H1 (cell line): ENCODE measurements at regions not wholly inside any gene's neighbourhood (a gene's known extent, or its start where the extent isn't known, plus 50 kb on each side); places are given as distances from the start of the nearest gene placed in this dataset.

ENCODE experiments used
- CTCF ChIA-PET: fragments of 300-600 bp; sonication (Branson Sonifier 250); formaldehyde crosslinking; loops from one replicate; lab custom pipeline; 2021; ENCODE audit not compliant: partially characterized antibody; lab: Charles Lee
- POLR2A ChIA-PET: fragments of 300-600 bp; sonication (Branson Sonifier 250); formaldehyde crosslinking; loops from one replicate; lab custom pipeline; 2021; ENCODE audit warnings: inconsistent platforms; ENCODE audit not compliant: partially characterized antibody; lab: Charles Lee
- DNase-seq, 2 experiments: peaks; one replicate each; pipeline versions ENCODE4 v3.0.0 to v3.0.0-alpha.2; 2010 to 2022; ENCODE audit warnings: low spot score in 2 of 2, low read depth in 1 of 2, mixed read lengths in 1 of 2
- FAIRE-seq: peaks from 2 replicates; lab custom pipeline; 2011; peaks lifted over from hg19 to GRCh38; lab: Jason Lieb, UNC
- H2AFZ ChIP-seq: 2 replicates; pipeline ENCODE4 v1.8.1; 2012; ENCODE audit warnings: low read length, inconsistent platforms
- H2AK5ac ChIP-seq: 2 replicates; pipeline ENCODE4 v1.6.1; 2013; ENCODE audit warnings: low read depth, low read length
- H2BK120ac ChIP-seq: replicated peaks from 2 replicates; pipeline ENCODE3; 2013; ENCODE audit warnings: low read depth, low read length, inconsistent platforms
- H2BK12ac ChIP-seq: 2 replicates; pipeline ENCODE4 v1.6.1; 2013; ENCODE audit warnings: low read depth, low read length
- H2BK15ac ChIP-seq: 2 replicates; pipeline ENCODE4 v1.6.1; 2013; ENCODE audit warnings: low read length
- H2BK20ac ChIP-seq: 2 replicates; pipeline ENCODE4 v1.6.1; 2013; ENCODE audit warnings: low read length
- H2BK5ac ChIP-seq: 2 replicates; pipeline ENCODE4 v1.6.1; 2013; ENCODE audit warnings: low read depth, low read length
- H3K14ac ChIP-seq: 2 replicates; pipeline ENCODE4 v1.6.1; 2013; ENCODE audit warnings: inconsistent platforms; ENCODE audit not compliant: insufficient read length
- H3K18ac ChIP-seq: 2 replicates; pipeline ENCODE4 v1.6.1; 2013; ENCODE audit warnings: low read length; ENCODE audit errors: extremely low read depth
- H3K23ac ChIP-seq: 2 replicates; pipeline ENCODE4 v1.6.1; 2013; ENCODE audit warnings: inconsistent platforms; ENCODE audit not compliant: insufficient read length
- H3K23me2 ChIP-seq: 2 replicates; pipeline ENCODE4 v1.6.1; 2013; ENCODE audit warnings: low read depth, low read length
- H3K27ac ChIP-seq: 2 replicates; pipeline ENCODE4 v1.6.1; 2011; ENCODE audit warnings: low read depth, low read length, inconsistent platforms
- H3K27me3 ChIP-seq, 4 experiments: replicated peaks in 1 of 4; 1 replicate in 1 of 4; 2 replicates in 3 of 4; pipeline versions ENCODE4 v1.6.1 to v1.8.1; 2011 to 2013; ENCODE audit warnings: low read length in 3 of 4, mild to moderate bottlenecking in 3 of 4, inconsistent platforms in 2 of 4, mixed read lengths in 2 of 4, moderate library complexity in 1 of 4; ENCODE audit not compliant: control insufficient read depth in 3 of 4, insufficient read depth in 3 of 4; ENCODE audit errors: extremely low read depth in 1 of 4
- H3K36me3 ChIP-seq, 4 experiments: 2 replicates each; pipeline versions ENCODE4 v1.6.1 to v1.8.1; 2011 to 2013; ENCODE audit warnings: mild to moderate bottlenecking in 4 of 4, low read length in 3 of 4, moderate library complexity in 2 of 4, control low read depth in 1 of 4, inconsistent platforms in 1 of 4; ENCODE audit not compliant: insufficient read depth in 4 of 4, control insufficient read depth in 2 of 4
- H3K4ac ChIP-seq: replicated peaks from 2 replicates; pipeline ENCODE3; 2013; ENCODE audit warnings: low read length, low read depth, mixed read lengths, inconsistent platforms; ENCODE audit not compliant: insufficient read length
- H3K4me1 ChIP-seq, 4 experiments: replicated peaks in 1 of 4; 1 replicate in 1 of 4; 2 replicates in 3 of 4; pipeline versions ENCODE4 v1.6.1 to v1.8.1; 2011 to 2013; ENCODE audit warnings: low read length in 3 of 4, inconsistent platforms in 2 of 4, mixed read lengths in 1 of 4; ENCODE audit not compliant: insufficient read depth in 4 of 4, control insufficient read depth in 3 of 4
- H3K4me2 ChIP-seq, 2 experiments: 2 replicates each; pipeline versions ENCODE4 v1.6.1 to v1.8.1; 2011 to 2013; ENCODE audit warnings: low read depth in 2 of 2, low read length in 2 of 2, control low read depth in 1 of 2, inconsistent platforms in 1 of 2, mild to moderate bottlenecking in 1 of 2; ENCODE audit not compliant: insufficient read depth in 1 of 2
- H3K4me3 ChIP-seq, 4 experiments: fragments of 200-600, 300-600 bp in 1 of 4; sonication (generic), shearing (Covaris generic), sonication (Bioruptor Twin) in 1 of 4; 2 replicates each; pipeline versions ENCODE4 v1.5.1 to v1.8.1; 2011 to 2016; ENCODE audit warnings: low read length in 4 of 4, low read depth in 3 of 4, control low read depth in 2 of 4, inconsistent platforms in 2 of 4, mild to moderate bottlenecking in 2 of 4, mixed read lengths in 1 of 4, moderate library complexity in 1 of 4; ENCODE audit not compliant: insufficient read depth in 2 of 4; ENCODE audit errors: extremely low read depth in 1 of 4
- H3K56ac ChIP-seq: replicated peaks from 2 replicates; pipeline ENCODE3; 2013; ENCODE audit warnings: low read depth, mild to moderate bottlenecking, mixed read lengths, low read length, inconsistent platforms; ENCODE audit not compliant: insufficient read length
- H3K79me1 ChIP-seq: 2 replicates; pipeline ENCODE4 v1.6.1; 2013; ENCODE audit warnings: low read depth, low read length, control low read depth
- H3K79me2 ChIP-seq, 2 experiments: 2 replicates each; pipeline versions ENCODE4 v1.6.1 to v1.8.1; 2012 to 2013; ENCODE audit warnings: low read length in 2 of 2, mild to moderate bottlenecking in 2 of 2, inconsistent platforms in 1 of 2; ENCODE audit not compliant: insufficient read depth in 2 of 2, control insufficient read depth in 1 of 2
- H3K9ac ChIP-seq, 4 experiments: replicated peaks in 1 of 4; 1 replicate in 1 of 4; 2 replicates in 3 of 4; pipeline versions ENCODE4 v1.6.1 to v1.8.1; 2011 to 2013; ENCODE audit warnings: low read depth in 3 of 4, low read length in 3 of 4, control low read depth in 2 of 4, mild to moderate bottlenecking in 2 of 4, moderate library complexity in 2 of 4, inconsistent platforms in 1 of 4; ENCODE audit errors: extremely low read depth in 1 of 4
- H3K9me3 ChIP-seq, 2 experiments: 2 replicates each; pipeline versions ENCODE4 v1.6.1 to v1.8.1; 2012 to 2013; ENCODE audit warnings: mild to moderate bottlenecking in 2 of 2, moderate library complexity in 2 of 2, control low read depth in 1 of 2, inconsistent platforms in 1 of 2, low read depth in 1 of 2, low read length in 1 of 2, mixed read lengths in 1 of 2; ENCODE audit not compliant: insufficient read depth in 2 of 2
- H4K20me1 ChIP-seq, 2 experiments: replicated peaks in 1 of 2; 2 replicates each; pipeline versions ENCODE3 to v1.8.1; 2011 to 2013; ENCODE audit warnings: inconsistent platforms in 2 of 2, low read length in 2 of 2, mild to moderate bottlenecking in 1 of 2; ENCODE audit not compliant: insufficient read depth in 2 of 2, control insufficient read depth in 1 of 2
- H4K5ac ChIP-seq: 2 replicates; pipeline ENCODE4 v1.6.1; 2013; ENCODE audit warnings: low read length, low read depth, mixed read lengths, inconsistent platforms; ENCODE audit not compliant: insufficient read length
- H4K8ac ChIP-seq: 2 replicates; pipeline ENCODE4 v1.8.0; 2013; ENCODE audit warnings: mild to moderate bottlenecking, moderate library complexity, low read length, inconsistent platforms; ENCODE audit not compliant: insufficient read depth; ENCODE audit errors: extremely low read depth
- H4K91ac ChIP-seq: replicated peaks from 2 replicates; pipeline ENCODE3; 2013; ENCODE audit warnings: low read length, mixed read lengths, inconsistent platforms; ENCODE audit not compliant: insufficient read length
- ASH2L ChIP-seq: fragments of 200-600, 300-600 bp; sonication (generic); IDR thresholded peaks from one replicate; pipeline ENCODE4 v1.7.1; 2017; ENCODE audit warnings: low read length
- ATF3 ChIP-seq: IDR thresholded peaks from 2 replicates; pipeline ENCODE4 v1.6.1; 2011; ENCODE audit warnings: low read depth, mild to moderate bottlenecking, low read length; ENCODE audit not compliant: insufficient read depth
- CBX5 ChIP-seq: fragments of 300-800, 300-1000 bp; sonication (generic); IDR thresholded peaks from 2 replicates; pipeline ENCODE4 v1.7.1; 2016; ENCODE audit warnings: antibody characterized with exemption, low read length, low read depth
- EGR1 ChIP-seq: IDR thresholded peaks from 2 replicates; pipeline ENCODE4 v1.6.1; 2011; ENCODE audit warnings: low read depth, low read length, borderline replicate concordance
- FOSL1 ChIP-seq: IDR thresholded peaks from 2 replicates; pipeline ENCODE4 v1.6.1; 2011; ENCODE audit warnings: mild to moderate bottlenecking, low read depth, low read length, moderate library complexity; ENCODE audit not compliant: insufficient read depth
- HDAC2 ChIP-seq, 2 experiments: fragments of 300-600 bp in 1 of 2; sonication (generic) in 1 of 2; IDR thresholded peaks; 2 replicates each; pipeline ENCODE4 v1.6.1; 2011 to 2012; ENCODE audit warnings: low read depth in 2 of 2, low read length in 2 of 2, mild to moderate bottlenecking in 2 of 2, moderate library complexity in 2 of 2, borderline replicate concordance in 1 of 2, inconsistent platforms in 1 of 2
- HDAC6 ChIP-seq: IDR thresholded peaks from one replicate; pipeline ENCODE4 v1.7.1; 2012; ENCODE audit warnings: low read depth, mild to moderate bottlenecking, inconsistent platforms, low read length, moderate library complexity
- PHF8 ChIP-seq: fragments of 200-600 bp; sonication (generic); conservative IDR thresholded peaks from 2 replicates; pipeline ENCODE4 v1.7.1; 2012; ENCODE audit warnings: low read depth, mild to moderate bottlenecking, inconsistent platforms, low read length, moderate library complexity
- POLR2AphosphoS5 ChIP-seq: IDR thresholded peaks from 2 replicates; pipeline ENCODE4 v1.6.1; 2011; ENCODE audit warnings: low read depth, low read length
- RBBP5 ChIP-seq: IDR thresholded peaks from 2 replicates; pipeline ENCODE4 v1.7.1; 2012; ENCODE audit warnings: low read depth, mild to moderate bottlenecking, inconsistent platforms, low read length, moderate library complexity, borderline replicate concordance
- RNF2 ChIP-seq: fragments of 200-900, 300-1000 bp; sonication (generic); IDR thresholded peaks from 2 replicates; pipeline ENCODE4 v1.7.1; 2016; ENCODE audit warnings: borderline replicate concordance, low read depth, mild to moderate bottlenecking, antibody characterized with exemption, low read length; ENCODE audit not compliant: poor library complexity, severe bottlenecking; ENCODE audit errors: missing control alignments
- SP1 ChIP-seq: IDR thresholded peaks from 2 replicates; pipeline ENCODE4 v1.6.1; 2011; ENCODE audit warnings: low read depth, low read length
- SP4 ChIP-seq: IDR thresholded peaks from 2 replicates; pipeline ENCODE4 v1.6.1; 2012; ENCODE audit warnings: low read length, inconsistent platforms
- SUZ12 ChIP-seq: fragments of 200-600 bp; sonication (generic); IDR thresholded peaks from 2 replicates; pipeline ENCODE4 v1.6.1; 2012; ENCODE audit warnings: mild to moderate bottlenecking, inconsistent platforms, low read length, moderate library complexity, mixed read lengths
- TAF1 ChIP-seq: IDR thresholded peaks from 2 replicates; pipeline ENCODE4 v1.6.1; 2011; ENCODE audit warnings: mild to moderate bottlenecking, low read depth, low read length
- WGBS, 2 experiments: shearing (Covaris generic) in 1 of 2; methylation state at CpG; one replicate each; pipeline versions ENCODE4 v1.1.6 to v1.1.7; 2013 to 2015; ENCODE audit warnings: low lambda C conversion rate in 2 of 2, mixed read lengths in 2 of 2, inconsistent platforms in 1 of 2, low coverage in 1 of 2, missing lambda C conversion rate in 1 of 2; ENCODE audit not compliant: insufficient replicate concordance in 2 of 2, insufficient coverage in 1 of 2, insufficient read length in 1 of 2; ENCODE audit errors: extremely low coverage in 1 of 2, missing lambda C conversion rate in 1 of 2; 5-methylcytosine and 5-hydroxymethylcytosine counted together

GRCh38 chr2:183505911-183506310 lies 381.7 kb downstream of the NUP35 start:
- no peak overlapping the region for H3K4ac ChIP-seq
- H2BK12ac ChIP-seq, result no peak overlapping the region
- 86% methylated on average over 1 of the region's 1 CpG; no CpG with 5 or more reads in 1 of the 2 experiments for WGBS, 2 experiments
- H3K9me3 ChIP-seq, result peaks cover 3 to 7% of the 10 kb centered on the region in 2 experiments
- CTCF ChIA-PET, result interaction anchor here (0.6 kb wide), 1 partner anchor 218 kb away, joined by 3 read pairs; no protein-coding TSS in a partner anchor
- no peaks in the 10 kb centered on the region for H3K79me2 ChIP-seq
- H3K9ac ChIP-seq, result no peak overlapping the region
- H3K23ac ChIP-seq, result no peak overlapping the region
- H3K36me3 ChIP-seq, result no peaks in the 10 kb centered on the region
- H2BK5ac ChIP-seq, result no peak overlapping the region
- FAIRE-seq (no peak), DNase-seq (no peak)
- no peak overlapping the region for H4K91ac ChIP-seq
- H3K23me2 ChIP-seq, result no peaks in the 10 kb centered on the region
- H3K27ac ChIP-seq, result no peak overlapping the region
- no peak overlapping the region for H3K14ac ChIP-seq
- H4K8ac ChIP-seq, result no peak overlapping the region
- H2BK20ac ChIP-seq, result no peak overlapping the region
- no peak overlapping the region for H4K5ac ChIP-seq
- H3K27me3 ChIP-seq, result no peaks in the 10 kb centered on the region
- H2BK15ac ChIP-seq, result no peak overlapping the region
- H3K18ac ChIP-seq, result no peak overlapping the region
- H2BK120ac ChIP-seq, result no peak overlapping the region
- H3K56ac ChIP-seq, result no peak overlapping the region
- H3K79me1 ChIP-seq, result no peaks in the 10 kb centered on the region; the same call in 1 of the 2 replicates
- H3K4me1 ChIP-seq, result no peaks in the 10 kb centered on the region
- no peaks in the 10 kb centered on the region for H4K20me1 ChIP-seq
- POLR2A ChIA-PET, result no interaction called here
- H2AK5ac ChIP-seq, result no peak overlapping the region
- no peak overlapping the region for H2AFZ ChIP-seq
- no peak overlapping the region for H3K4me3 ChIP-seq
- H3K4me2 ChIP-seq, result no peak overlapping the region
- TF ChIP-seq ASH2L, result no peak
- TF ChIP-seq EGR1, result no peak
- TF ChIP-seq HDAC6, result no peak
- TF ChIP-seq RNF2, result no peak
- no peak for TF ChIP-seq FOSL1
- no peak for TF ChIP-seq SP1
- no peak for TF ChIP-seq POLR2AphosphoS5
- no peak for TF ChIP-seq CBX5
- TF ChIP-seq HDAC2 (IDR thresholded peaks at IDR 0.05; ENCODE audit: borderline replicate concordance in 1 of 2, low read depth in 2 of 2, low read length in 2 of 2), result no peak
- TF ChIP-seq TAF1, result no peak
- no peak for TF ChIP-seq ATF3
- TF ChIP-seq RBBP5, result no peak
- no peak for TF ChIP-seq PHF8
- no peak for TF ChIP-seq SUZ12
- TF ChIP-seq SP4, result no peak
